HG03439 (cell line): ENCODE measurements at regions not wholly inside any gene's neighbourhood (a gene's known extent, or its start where the extent isn't known, plus 50 kb on each side); places are given as distances from the start of the nearest gene placed in this dataset.

ENCODE experiments used
- ATAC-seq: cut with Tn5 transposase; IDR thresholded peaks from one replicate; pipeline ENCODE4 v1.9.1; 2021; ENCODE audit warnings: mild to moderate bottlenecking, moderate library complexity; ENCODE audit not compliant: unreplicated experiment

- no peak for ATAC-seq
These were observed 347.9 kb upstream of the ADGRL2 start for GRCh38 chr1:81452693-81453366.

- no peak for ATAC-seq
These were observed 350.9 kb upstream of the ADGRL2 start for GRCh38 chr1:81449786-81450185.

- ATAC-seq, result no peak
These were observed 354.6 kb upstream of the ADGRL2 start for GRCh38 chr1:81446000-81446669.

- ATAC-seq, result no peak
These were observed 357.4 kb upstream of the ADGRL2 start for GRCh38 chr1:81443288-81443687.

- ATAC-seq, result no peak
These were observed 361.5 kb upstream of the ADGRL2 start for GRCh38 chr1:81439046-81439823.

GRCh38 chr1:81437649-81438048, 363.1 kb upstream of the ADGRL2 start:
- peak; percentile 88 for ATAC-seq

GRCh38 chr1:81437213-81437612, 363.5 kb upstream of the ADGRL2 start:
- ATAC-seq, result no peak

- no peak for ATAC-seq
These were observed 365.6 kb upstream of the ADGRL2 start for GRCh38 chr1:81435175-81435574.

GRCh38 chr1:81433676-81434075, 367.1 kb upstream of the ADGRL2 start:
- ATAC-seq, result no peak

GRCh38 chr1:81432654-81433109, 368.1 kb upstream of the ADGRL2 start:
- ATAC-seq, result no peak

- no peak for ATAC-seq
These were observed 368.7 kb upstream of the ADGRL2 start for GRCh38 chr1:81432059-81432458.

GRCh38 chr1:81431624-81432000, 369.1 kb upstream of the ADGRL2 start:
- ATAC-seq, result no peak

GRCh38 chr1:81430955-81431623, 369.6 kb upstream of the ADGRL2 start:
- ATAC-seq, result no peak

GRCh38 chr1:81430236-81430938, 370.3 kb upstream of the ADGRL2 start:
- no peak for ATAC-seq

GRCh38 chr1:81428998-81429397, 371.7 kb upstream of the ADGRL2 start:
- no peak for ATAC-seq

GRCh38 chr1:81424816-81425215, 375.9 kb upstream of the ADGRL2 start:
- ATAC-seq, result no peak

GRCh38 chr1:81424061-81424460, 376.7 kb upstream of the ADGRL2 start:
- no peak for ATAC-seq

GRCh38 chr1:81420760-81421159, 380.0 kb upstream of the ADGRL2 start:
- ATAC-seq, result no peak

- ATAC-seq, result peak; percentile 82
These were observed 386.2 kb upstream of the ADGRL2 start for GRCh38 chr1:81414488-81415015.

GRCh38 chr1:81412954-81413353, 387.8 kb upstream of the ADGRL2 start:
- ATAC-seq, result no peak
